Astrocyte (in vitro differentiated cells and primary cell): ENCODE measurements at regions not wholly inside any gene's neighbourhood (a gene's known extent, or its start where the extent isn't known, plus 50 kb on each side); places are given as distances from the start of the nearest gene placed in this dataset.
"Not testable (repeated sequence)": the region's sequence is repeated elsewhere in the genome, so short reads cannot be mapped to it uniquely, and the experiment has no call there.

Experiments used
- DNase-seq: peaks from one replicate; pipeline ENCODE4 v3.0.0-alpha.2; 2010; ENCODE audit warnings: low read depth
- FAIRE-seq: peaks from 2 replicates; lab custom pipeline; 2011; peaks lifted over from hg19 to GRCh38; lab: Jason Lieb, UNC
- H2AFZ ChIP-seq: 2 replicates; pipeline ENCODE4 v1.6.0; 2012; ENCODE audit warnings: low read depth, low read length, inconsistent platforms
- H3K27ac ChIP-seq: 2 replicates; pipeline ENCODE4 v1.5.1; 2011; ENCODE audit warnings: low read depth, low read length, inconsistent platforms
- H3K27me3 ChIP-seq: 2 replicates; pipeline ENCODE4 v1.6.0; 2011; ENCODE audit warnings: low read length, inconsistent platforms; ENCODE audit not compliant: insufficient read depth
- H3K36me3 ChIP-seq: 2 replicates; pipeline ENCODE4 v1.5.1; 2011; ENCODE audit warnings: low read length, inconsistent platforms; ENCODE audit not compliant: insufficient read depth
- H3K4me1 ChIP-seq: 2 replicates; pipeline ENCODE4 v1.5.1; 2011; ENCODE audit warnings: low read length, inconsistent platforms; ENCODE audit not compliant: insufficient read depth
- H3K4me2 ChIP-seq: 2 replicates; pipeline ENCODE4 v1.6.0; 2012; ENCODE audit warnings: low read length, inconsistent platforms
- H3K4me3 ChIP-seq: 2 replicates; pipeline ENCODE4 v1.5.1; 2011; ENCODE audit warnings: low read depth, mild to moderate bottlenecking, low read length, inconsistent platforms; ENCODE audit not compliant: insufficient read depth
- H3K79me2 ChIP-seq: 2 replicates; pipeline ENCODE4 v1.6.0; 2012; ENCODE audit warnings: mild to moderate bottlenecking, low read length, inconsistent platforms; ENCODE audit not compliant: insufficient read depth
- H3K9ac ChIP-seq: 2 replicates; pipeline ENCODE4 v1.6.0; 2012; ENCODE audit warnings: mild to moderate bottlenecking, low read length, inconsistent platforms
- H3K9me3 ChIP-seq: 2 replicates; pipeline ENCODE4 v1.5.1; 2012; ENCODE audit warnings: low read depth, mild to moderate bottlenecking, low read length, inconsistent platforms; ENCODE audit not compliant: insufficient read depth
- H4K20me1 ChIP-seq: 2 replicates; pipeline ENCODE4 v1.6.0; 2012; ENCODE audit warnings: low read length, inconsistent platforms; ENCODE audit not compliant: insufficient read depth
- H3K27ac Mint-ChIP-seq: one replicate; pipeline ENCODE4 v1.8.0; 2021; ENCODE audit warnings: mild to moderate bottlenecking, mixed read lengths; ENCODE audit not compliant: unreplicated experiment
- H3K27me3 Mint-ChIP-seq: one replicate; pipeline ENCODE4 v1.8.0; 2021; ENCODE audit warnings: low read depth, mixed read lengths; ENCODE audit not compliant: unreplicated experiment
- H3K36me3 Mint-ChIP-seq: one replicate; pipeline ENCODE4 v1.8.0; 2021; ENCODE audit warnings: low read depth, mixed read lengths; ENCODE audit not compliant: unreplicated experiment
- H3K4me1 Mint-ChIP-seq: one replicate; pipeline ENCODE4 v1.8.0; 2021; ENCODE audit warnings: low read depth, mixed read lengths; ENCODE audit not compliant: unreplicated experiment
- H3K4me3 Mint-ChIP-seq: one replicate; pipeline ENCODE4 v1.8.0; 2021; ENCODE audit warnings: mild to moderate bottlenecking, moderate library complexity, mixed read lengths; ENCODE audit not compliant: unreplicated experiment
- H3K9me3 Mint-ChIP-seq: one replicate; pipeline ENCODE4 v1.8.0; 2021; ENCODE audit warnings: mild to moderate bottlenecking, mixed read lengths; ENCODE audit not compliant: unreplicated experiment
- EZH2 ChIP-seq: IDR thresholded peaks from 2 replicates; pipeline ENCODE4 v1.6.1; 2012; ENCODE audit warnings: mild to moderate bottlenecking, low read length, inconsistent platforms; ENCODE audit not compliant: insufficient read depth
- TF ChIP-seq, protein P1 (sequence below): IDR thresholded peaks from 2 replicates; pipeline ENCODE4 v1.5.1; 2011; ENCODE audit warnings: low read depth, mild to moderate bottlenecking, inconsistent platforms, low read length, moderate library complexity; ENCODE audit not compliant: insufficient read depth

DNA sequence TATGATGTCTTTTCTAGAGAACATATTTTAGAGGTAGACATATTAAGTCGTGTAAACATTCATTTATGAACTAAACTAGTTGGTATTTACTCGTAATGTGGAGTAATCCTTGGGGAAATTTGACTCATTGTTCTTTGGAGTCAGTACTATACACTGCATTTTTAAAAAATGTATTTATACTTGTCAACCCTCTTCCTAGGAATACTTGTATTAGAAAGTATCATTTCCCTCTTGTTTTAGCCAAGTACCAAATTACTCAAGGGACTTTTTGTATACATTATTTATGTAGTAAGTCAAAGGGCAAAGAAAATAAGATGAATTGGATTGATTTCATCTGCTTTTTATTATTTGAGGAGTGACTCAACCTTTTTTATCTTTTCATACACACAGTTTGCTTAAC is 248.1 kb upstream of the IZUMO3 start:
- H3K27ac ChIP-seq = no peak overlapping the region
- no peaks in the 10 kb centered on the region for H3K4me1 ChIP-seq
- no peaks in the 10 kb centered on the region for H3K9me3 ChIP-seq
- no peaks in the 10 kb centered on the region for H3K79me2 ChIP-seq
- TF ChIP-seq, protein P1, sequence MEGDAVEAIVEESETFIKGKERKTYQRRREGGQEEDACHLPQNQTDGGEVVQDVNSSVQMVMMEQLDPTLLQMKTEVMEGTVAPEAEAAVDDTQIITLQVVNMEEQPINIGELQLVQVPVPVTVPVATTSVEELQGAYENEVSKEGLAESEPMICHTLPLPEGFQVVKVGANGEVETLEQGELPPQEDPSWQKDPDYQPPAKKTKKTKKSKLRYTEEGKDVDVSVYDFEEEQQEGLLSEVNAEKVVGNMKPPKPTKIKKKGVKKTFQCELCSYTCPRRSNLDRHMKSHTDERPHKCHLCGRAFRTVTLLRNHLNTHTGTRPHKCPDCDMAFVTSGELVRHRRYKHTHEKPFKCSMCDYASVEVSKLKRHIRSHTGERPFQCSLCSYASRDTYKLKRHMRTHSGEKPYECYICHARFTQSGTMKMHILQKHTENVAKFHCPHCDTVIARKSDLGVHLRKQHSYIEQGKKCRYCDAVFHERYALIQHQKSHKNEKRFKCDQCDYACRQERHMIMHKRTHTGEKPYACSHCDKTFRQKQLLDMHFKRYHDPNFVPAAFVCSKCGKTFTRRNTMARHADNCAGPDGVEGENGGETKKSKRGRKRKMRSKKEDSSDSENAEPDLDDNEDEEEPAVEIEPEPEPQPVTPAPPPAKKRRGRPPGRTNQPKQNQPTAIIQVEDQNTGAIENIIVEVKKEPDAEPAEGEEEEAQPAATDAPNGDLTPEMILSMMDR = no peak
- no peak for TF ChIP-seq EZH2
- Mint-ChIP-seq H3K9me3 (peaks cover 4% of the 10 kb centered on the region), H3K27ac (no peak overlapping the region), H3K36me3 (no peaks in the 10 kb centered on the region), H3K4me3 (no peak overlapping the region), H3K27me3 (no peaks in the 10 kb centered on the region), H3K4me1 (no peaks in the 10 kb centered on the region)
- H3K4me3 ChIP-seq = no peak overlapping the region
- H2AFZ ChIP-seq = no peak overlapping the region
- H4K20me1 ChIP-seq = no peaks in the 10 kb centered on the region
- no peak overlapping the region for H3K9ac ChIP-seq
- no peak overlapping the region for H3K4me2 ChIP-seq
- DNase-seq (no peak), FAIRE-seq (no peak)
- no peaks in the 10 kb centered on the region for H3K27me3 ChIP-seq
- no peaks in the 10 kb centered on the region for H3K36me3 ChIP-seq

DNA sequence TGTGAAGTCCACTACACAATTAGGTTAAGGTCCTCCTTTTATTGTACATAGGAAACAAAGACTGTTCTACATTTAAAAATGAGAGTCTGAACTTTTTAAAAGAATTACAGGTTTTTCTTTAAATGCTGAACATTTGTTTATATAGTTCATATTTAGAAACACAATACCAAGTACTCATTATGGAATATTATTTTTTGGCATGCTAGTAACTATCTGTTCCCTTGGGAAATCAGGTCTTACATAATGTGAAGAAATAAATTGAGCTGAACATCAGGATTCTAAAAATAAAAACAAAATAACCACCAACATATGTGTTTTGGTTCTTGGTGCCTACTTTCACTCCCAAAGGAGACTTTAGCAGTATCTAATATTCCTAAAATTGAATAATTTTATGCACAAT is 230.5 kb upstream of the IZUMO3 start:
- Histone ChIP-seq H4K20me1 (no peaks in the 10 kb centered on the region), H3K9ac (no peak overlapping the region), H3K4me1 (no peaks in the 10 kb centered on the region), H3K79me2 (no peaks in the 10 kb centered on the region), H3K9me3 (peaks cover 3% of the 10 kb centered on the region), H3K27ac (no peak overlapping the region), H3K4me2 (no peak overlapping the region), H3K27me3 (no peaks in the 10 kb centered on the region), H3K4me3 (no peak overlapping the region), H2AFZ (no peak overlapping the region), H3K36me3 (no peaks in the 10 kb centered on the region)
- FAIRE-seq (no peak), DNase-seq (no peak)
- TF ChIP-seq, protein P1 = no peak
- TF ChIP-seq EZH2 = no peak
- no peak overlapping the region for H3K4me3 Mint-ChIP-seq
- peaks cover 5% of the 10 kb centered on the region for H3K9me3 Mint-ChIP-seq
- H3K36me3 Mint-ChIP-seq = no peaks in the 10 kb centered on the region
- no peaks in the 10 kb centered on the region for H3K27me3 Mint-ChIP-seq
- H3K27ac Mint-ChIP-seq = no peak overlapping the region
- H3K4me1 Mint-ChIP-seq = no peaks in the 10 kb centered on the region

DNA sequence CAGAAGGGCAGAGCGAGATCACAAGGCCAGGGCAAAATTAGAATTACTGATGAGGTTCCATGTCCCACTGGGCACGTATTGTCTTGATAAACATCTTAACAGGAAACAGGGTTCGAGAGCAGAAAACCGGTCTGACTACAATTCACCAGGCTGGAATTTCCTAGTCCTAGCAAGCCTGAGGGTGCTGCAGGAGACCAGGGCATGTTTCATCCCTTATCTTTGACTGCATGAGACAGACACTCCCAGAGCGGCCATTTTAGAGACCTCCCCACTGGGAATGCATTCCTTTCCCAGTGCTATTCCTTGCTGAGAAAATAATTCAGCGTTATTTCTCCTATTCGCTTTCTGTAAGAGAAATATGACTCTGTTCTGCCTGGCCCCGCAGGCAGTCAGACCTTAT is 228.5 kb upstream of the IZUMO3 start:
- not testable (repeated sequence) for H3K27me3 Mint-ChIP-seq, DNase-seq, H3K4me3 Mint-ChIP-seq, H3K79me2 ChIP-seq, H3K36me3 ChIP-seq, H2AFZ ChIP-seq, FAIRE-seq, H3K27me3 ChIP-seq, H3K4me1 ChIP-seq, H3K9ac ChIP-seq, H3K4me2 ChIP-seq, H3K27ac ChIP-seq, H3K9me3 Mint-ChIP-seq, H3K36me3 Mint-ChIP-seq, H3K9me3 ChIP-seq, H4K20me1 ChIP-seq, H3K4me1 Mint-ChIP-seq, H3K4me3 ChIP-seq, H3K27ac Mint-ChIP-seq
